GM19463 (cell line): ENCODE measurements at regions not wholly inside any gene's neighbourhood (a gene's known extent, or its start where the extent isn't known, plus 50 kb on each side); places are given as distances from the start of the nearest gene placed in this dataset.

Experiments
- ATAC-seq: cut with Tn5 transposase; IDR thresholded peaks from one replicate; pipeline ENCODE4 v1.9.1; 2021; ENCODE audit warnings: mild to moderate bottlenecking, moderate library complexity; ENCODE audit not compliant: unreplicated experiment

GRCh38 chr6:67629258-67629657 is 1005.8 kb upstream of the ADGRB3 start:
- ATAC-seq, result no peak

GRCh38 chr6:67615796-67616195 is 1019.3 kb upstream of the ADGRB3 start:
- no peak for ATAC-seq

- ATAC-seq, result no peak
Measured at GRCh38 chr6:67608099-67608749, 1026.9 kb upstream of the ADGRB3 start.

- no peak for ATAC-seq
Measured at GRCh38 chr6:67606906-67607828, 1027.9 kb upstream of the ADGRB3 start.

GRCh38 chr6:67594366-67594765 is 1040.7 kb upstream of the ADGRB3 start:
- no peak for ATAC-seq

- ATAC-seq, result no peak
Measured at GRCh38 chr6:67593247-67593646, 1041.8 kb upstream of the ADGRB3 start.

- no peak for ATAC-seq
Measured at GRCh38 chr6:67591910-67592309, 1043.2 kb upstream of the ADGRB3 start.

GRCh38 chr6:67567842-67568241 is 1067.2 kb upstream of the ADGRB3 start:
- ATAC-seq, result no peak

- no peak for ATAC-seq
Measured at GRCh38 chr6:67563671-67564070, 1071.4 kb upstream of the ADGRB3 start.

- no peak for ATAC-seq
Measured at GRCh38 chr6:67560068-67560467, 1075.0 kb upstream of the ADGRB3 start.

GRCh38 chr6:67558985-67559384 is 1076.1 kb upstream of the ADGRB3 start:
- ATAC-seq, result no peak

- no peak for ATAC-seq
Measured at GRCh38 chr6:67544851-67545452, 1090.1 kb upstream of the ADGRB3 start.

GRCh38 chr6:67541586-67541985 is 1093.5 kb upstream of the ADGRB3 start:
- no peak for ATAC-seq

- no peak for ATAC-seq
Measured at GRCh38 chr6:67538032-67538431, 1097.0 kb upstream of the ADGRB3 start.

GRCh38 chr6:67535946-67536345 is 1099.1 kb upstream of the ADGRB3 start:
- ATAC-seq, result no peak

GRCh38 chr6:67506352-67506751 is 1128.7 kb upstream of the ADGRB3 start:
- no peak for ATAC-seq

GRCh38 chr6:67501755-67502154 is 1133.3 kb upstream of the ADGRB3 start:
- no peak for ATAC-seq

- ATAC-seq, result no peak
Measured at GRCh38 chr6:67497749-67498148, 1137.3 kb upstream of the ADGRB3 start.

- no peak for ATAC-seq
Measured at GRCh38 chr6:67496191-67496590, 1138.9 kb upstream of the ADGRB3 start.

GRCh38 chr6:67493682-67494081 is 1141.4 kb upstream of the ADGRB3 start:
- no peak for ATAC-seq

GRCh38 chr6:67475700-67476099 is 1159.4 kb upstream of the ADGRB3 start:
- no peak for ATAC-seq

- ATAC-seq, result no peak
Measured at GRCh38 chr6:67467341-67467740, 1167.7 kb upstream of the ADGRB3 start.
